DND-41 (cell line): ENCODE measurements at regions not wholly inside any gene's neighbourhood (a gene's known extent, or its start where the extent isn't known, plus 50 kb on each side); places are given as distances from the start of the nearest gene placed in this dataset.

Experiments used
- EZH2 ChIP-seq: IDR thresholded peaks from 3 replicates; pipeline ENCODE4 v1.6.1; 2012; ENCODE audit warnings: borderline replicate concordance, low read depth, mild to moderate bottlenecking, moderate library complexity, low read length, inconsistent platforms; ENCODE audit not compliant: severe bottlenecking
- TF ChIP-seq, protein P1 (sequence below): IDR thresholded peaks from 2 replicates; pipeline ENCODE4 v1.5.1; 2012; ENCODE audit warnings: borderline replicate concordance, low read length, moderate library complexity, mild to moderate bottlenecking; ENCODE audit not compliant: poor library complexity, severe bottlenecking; ENCODE audit errors: extremely low read depth

DNA sequence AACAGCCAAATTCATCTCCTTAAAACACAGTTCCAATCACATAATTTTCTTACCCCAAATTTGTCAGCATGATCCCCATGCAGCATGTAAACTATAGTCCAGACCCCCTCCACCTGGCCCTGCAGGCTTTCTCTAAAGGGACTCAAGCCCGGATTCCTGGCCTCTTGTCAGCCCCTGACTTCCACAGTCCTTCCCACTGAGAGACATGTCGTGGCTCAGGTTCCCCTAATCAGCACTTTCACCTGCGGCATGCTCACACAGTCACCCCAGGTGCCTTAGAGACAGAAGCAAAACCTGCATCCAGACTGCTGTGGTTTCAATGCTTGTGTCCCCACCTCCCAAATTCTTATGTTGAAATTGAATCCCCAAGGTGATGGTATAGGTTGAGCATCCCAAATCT, 372.7 kb upstream of the ATP10A start:
- TF ChIP-seq, protein P1, sequence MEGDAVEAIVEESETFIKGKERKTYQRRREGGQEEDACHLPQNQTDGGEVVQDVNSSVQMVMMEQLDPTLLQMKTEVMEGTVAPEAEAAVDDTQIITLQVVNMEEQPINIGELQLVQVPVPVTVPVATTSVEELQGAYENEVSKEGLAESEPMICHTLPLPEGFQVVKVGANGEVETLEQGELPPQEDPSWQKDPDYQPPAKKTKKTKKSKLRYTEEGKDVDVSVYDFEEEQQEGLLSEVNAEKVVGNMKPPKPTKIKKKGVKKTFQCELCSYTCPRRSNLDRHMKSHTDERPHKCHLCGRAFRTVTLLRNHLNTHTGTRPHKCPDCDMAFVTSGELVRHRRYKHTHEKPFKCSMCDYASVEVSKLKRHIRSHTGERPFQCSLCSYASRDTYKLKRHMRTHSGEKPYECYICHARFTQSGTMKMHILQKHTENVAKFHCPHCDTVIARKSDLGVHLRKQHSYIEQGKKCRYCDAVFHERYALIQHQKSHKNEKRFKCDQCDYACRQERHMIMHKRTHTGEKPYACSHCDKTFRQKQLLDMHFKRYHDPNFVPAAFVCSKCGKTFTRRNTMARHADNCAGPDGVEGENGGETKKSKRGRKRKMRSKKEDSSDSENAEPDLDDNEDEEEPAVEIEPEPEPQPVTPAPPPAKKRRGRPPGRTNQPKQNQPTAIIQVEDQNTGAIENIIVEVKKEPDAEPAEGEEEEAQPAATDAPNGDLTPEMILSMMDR, result no peak
- TF ChIP-seq EZH2, result no peak
